H1 (cell line): ENCODE measurements at regions not wholly inside any gene's neighbourhood (a gene's known extent, or its start where the extent isn't known, plus 50 kb on each side); places are given as distances from the start of the nearest gene placed in this dataset.

Source experiments
- CTCF ChIA-PET: fragments of 300-600 bp; sonication (Branson Sonifier 250); formaldehyde crosslinking; loops from one replicate; lab custom pipeline; 2021; ENCODE audit not compliant: partially characterized antibody; lab: Charles Lee
- POLR2A ChIA-PET: fragments of 300-600 bp; sonication (Branson Sonifier 250); formaldehyde crosslinking; loops from one replicate; lab custom pipeline; 2021; ENCODE audit warnings: inconsistent platforms; ENCODE audit not compliant: partially characterized antibody; lab: Charles Lee
- DNase-seq, 2 experiments: peaks; one replicate each; pipeline versions ENCODE4 v3.0.0 to v3.0.0-alpha.2; 2010 to 2022; ENCODE audit warnings: low spot score in 2 of 2, low read depth in 1 of 2, mixed read lengths in 1 of 2
- FAIRE-seq: peaks from 2 replicates; lab custom pipeline; 2011; peaks lifted over from hg19 to GRCh38; lab: Jason Lieb, UNC
- H2AFZ ChIP-seq: 2 replicates; pipeline ENCODE4 v1.8.1; 2012; ENCODE audit warnings: low read length, inconsistent platforms
- H2AK5ac ChIP-seq: 2 replicates; pipeline ENCODE4 v1.6.1; 2013; ENCODE audit warnings: low read depth, low read length
- H2BK120ac ChIP-seq: replicated peaks from 2 replicates; pipeline ENCODE3; 2013; ENCODE audit warnings: low read depth, low read length, inconsistent platforms
- H2BK12ac ChIP-seq: 2 replicates; pipeline ENCODE4 v1.6.1; 2013; ENCODE audit warnings: low read depth, low read length
- H2BK15ac ChIP-seq: 2 replicates; pipeline ENCODE4 v1.6.1; 2013; ENCODE audit warnings: low read length
- H2BK20ac ChIP-seq: 2 replicates; pipeline ENCODE4 v1.6.1; 2013; ENCODE audit warnings: low read length
- H2BK5ac ChIP-seq: 2 replicates; pipeline ENCODE4 v1.6.1; 2013; ENCODE audit warnings: low read depth, low read length
- H3K14ac ChIP-seq: 2 replicates; pipeline ENCODE4 v1.6.1; 2013; ENCODE audit warnings: inconsistent platforms; ENCODE audit not compliant: insufficient read length
- H3K18ac ChIP-seq: 2 replicates; pipeline ENCODE4 v1.6.1; 2013; ENCODE audit warnings: low read length; ENCODE audit errors: extremely low read depth
- H3K23ac ChIP-seq: 2 replicates; pipeline ENCODE4 v1.6.1; 2013; ENCODE audit warnings: inconsistent platforms; ENCODE audit not compliant: insufficient read length
- H3K23me2 ChIP-seq: 2 replicates; pipeline ENCODE4 v1.6.1; 2013; ENCODE audit warnings: low read depth, low read length
- H3K27ac ChIP-seq: 2 replicates; pipeline ENCODE4 v1.6.1; 2011; ENCODE audit warnings: low read depth, low read length, inconsistent platforms
- H3K27me3 ChIP-seq, 4 experiments: replicated peaks in 1 of 4; 1 replicate in 1 of 4; 2 replicates in 3 of 4; pipeline versions ENCODE4 v1.6.1 to v1.8.1; 2011 to 2013; ENCODE audit warnings: low read length in 3 of 4, mild to moderate bottlenecking in 3 of 4, inconsistent platforms in 2 of 4, mixed read lengths in 2 of 4, moderate library complexity in 1 of 4; ENCODE audit not compliant: control insufficient read depth in 3 of 4, insufficient read depth in 3 of 4; ENCODE audit errors: extremely low read depth in 1 of 4
- H3K36me3 ChIP-seq, 4 experiments: 2 replicates each; pipeline versions ENCODE4 v1.6.1 to v1.8.1; 2011 to 2013; ENCODE audit warnings: mild to moderate bottlenecking in 4 of 4, low read length in 3 of 4, moderate library complexity in 2 of 4, control low read depth in 1 of 4, inconsistent platforms in 1 of 4; ENCODE audit not compliant: insufficient read depth in 4 of 4, control insufficient read depth in 2 of 4
- H3K4ac ChIP-seq: replicated peaks from 2 replicates; pipeline ENCODE3; 2013; ENCODE audit warnings: low read length, low read depth, mixed read lengths, inconsistent platforms; ENCODE audit not compliant: insufficient read length
- H3K4me1 ChIP-seq, 4 experiments: replicated peaks in 1 of 4; 1 replicate in 1 of 4; 2 replicates in 3 of 4; pipeline versions ENCODE4 v1.6.1 to v1.8.1; 2011 to 2013; ENCODE audit warnings: low read length in 3 of 4, inconsistent platforms in 2 of 4, mixed read lengths in 1 of 4; ENCODE audit not compliant: insufficient read depth in 4 of 4, control insufficient read depth in 3 of 4
- H3K4me2 ChIP-seq, 2 experiments: 2 replicates each; pipeline versions ENCODE4 v1.6.1 to v1.8.1; 2011 to 2013; ENCODE audit warnings: low read depth in 2 of 2, low read length in 2 of 2, control low read depth in 1 of 2, inconsistent platforms in 1 of 2, mild to moderate bottlenecking in 1 of 2; ENCODE audit not compliant: insufficient read depth in 1 of 2
- H3K4me3 ChIP-seq, 4 experiments: fragments of 200-600, 300-600 bp in 1 of 4; sonication (generic), shearing (Covaris generic), sonication (Bioruptor Twin) in 1 of 4; 2 replicates each; pipeline versions ENCODE4 v1.5.1 to v1.8.1; 2011 to 2016; ENCODE audit warnings: low read length in 4 of 4, low read depth in 3 of 4, control low read depth in 2 of 4, inconsistent platforms in 2 of 4, mild to moderate bottlenecking in 2 of 4, mixed read lengths in 1 of 4, moderate library complexity in 1 of 4; ENCODE audit not compliant: insufficient read depth in 2 of 4; ENCODE audit errors: extremely low read depth in 1 of 4
- H3K56ac ChIP-seq: replicated peaks from 2 replicates; pipeline ENCODE3; 2013; ENCODE audit warnings: low read depth, mild to moderate bottlenecking, mixed read lengths, low read length, inconsistent platforms; ENCODE audit not compliant: insufficient read length
- H3K79me1 ChIP-seq: 2 replicates; pipeline ENCODE4 v1.6.1; 2013; ENCODE audit warnings: low read depth, low read length, control low read depth
- H3K79me2 ChIP-seq, 2 experiments: 2 replicates each; pipeline versions ENCODE4 v1.6.1 to v1.8.1; 2012 to 2013; ENCODE audit warnings: low read length in 2 of 2, mild to moderate bottlenecking in 2 of 2, inconsistent platforms in 1 of 2; ENCODE audit not compliant: insufficient read depth in 2 of 2, control insufficient read depth in 1 of 2
- H3K9ac ChIP-seq, 4 experiments: replicated peaks in 1 of 4; 1 replicate in 1 of 4; 2 replicates in 3 of 4; pipeline versions ENCODE4 v1.6.1 to v1.8.1; 2011 to 2013; ENCODE audit warnings: low read depth in 3 of 4, low read length in 3 of 4, control low read depth in 2 of 4, mild to moderate bottlenecking in 2 of 4, moderate library complexity in 2 of 4, inconsistent platforms in 1 of 4; ENCODE audit errors: extremely low read depth in 1 of 4
- H3K9me3 ChIP-seq, 2 experiments: 2 replicates each; pipeline versions ENCODE4 v1.6.1 to v1.8.1; 2012 to 2013; ENCODE audit warnings: mild to moderate bottlenecking in 2 of 2, moderate library complexity in 2 of 2, control low read depth in 1 of 2, inconsistent platforms in 1 of 2, low read depth in 1 of 2, low read length in 1 of 2, mixed read lengths in 1 of 2; ENCODE audit not compliant: insufficient read depth in 2 of 2
- H4K20me1 ChIP-seq, 2 experiments: replicated peaks in 1 of 2; 2 replicates each; pipeline versions ENCODE3 to v1.8.1; 2011 to 2013; ENCODE audit warnings: inconsistent platforms in 2 of 2, low read length in 2 of 2, mild to moderate bottlenecking in 1 of 2; ENCODE audit not compliant: insufficient read depth in 2 of 2, control insufficient read depth in 1 of 2
- H4K5ac ChIP-seq: 2 replicates; pipeline ENCODE4 v1.6.1; 2013; ENCODE audit warnings: low read length, low read depth, mixed read lengths, inconsistent platforms; ENCODE audit not compliant: insufficient read length
- H4K8ac ChIP-seq: 2 replicates; pipeline ENCODE4 v1.8.0; 2013; ENCODE audit warnings: mild to moderate bottlenecking, moderate library complexity, low read length, inconsistent platforms; ENCODE audit not compliant: insufficient read depth; ENCODE audit errors: extremely low read depth
- H4K91ac ChIP-seq: replicated peaks from 2 replicates; pipeline ENCODE3; 2013; ENCODE audit warnings: low read length, mixed read lengths, inconsistent platforms; ENCODE audit not compliant: insufficient read length
- CBX8 ChIP-seq: fragments of 300-800, 300-1000 bp; sonication (generic); IDR thresholded peaks from 2 replicates; pipeline ENCODE4 v1.7.1; 2016; ENCODE audit warnings: low read depth, low read length, borderline replicate concordance
- CTBP2 ChIP-seq: IDR thresholded peaks from 2 replicates; pipeline ENCODE4 v1.7.0; 2011; ENCODE audit warnings: borderline replicate concordance, mild to moderate bottlenecking, moderate library complexity, mixed read lengths, low read length; ENCODE audit not compliant: insufficient read depth, insufficient read length
- EP300 ChIP-seq, 2 experiments: IDR thresholded peaks; 1 replicate in 1 of 2; 2 replicates in 1 of 2; pipeline ENCODE4 v1.6.1; 2011 to 2012; ENCODE audit warnings: low read depth in 2 of 2, low read length in 2 of 2, mild to moderate bottlenecking in 2 of 2, borderline replicate concordance in 1 of 2, inconsistent platforms in 1 of 2, moderate library complexity in 1 of 2
- EZH2 ChIP-seq: fragments of 200-600 bp; sonication (generic); IDR thresholded peaks from 2 replicates; pipeline ENCODE4 v1.7.1; 2012; ENCODE audit warnings: low read depth, mild to moderate bottlenecking, moderate library complexity, low read length, inconsistent platforms; ENCODE audit not compliant: severe bottlenecking
- KDM4A ChIP-seq: IDR thresholded peaks from one replicate; pipeline ENCODE4 v1.7.1; 2012; ENCODE audit warnings: low read depth, mild to moderate bottlenecking, moderate library complexity, low read length, inconsistent platforms; ENCODE audit not compliant: severe bottlenecking
- POLR2A ChIP-seq, 2 experiments: IDR thresholded peaks; 1 replicate in 1 of 2; 2 replicates in 1 of 2; pipeline ENCODE4 v1.6.1; 2011; ENCODE audit warnings: low read depth in 2 of 2, low read length in 2 of 2, mild to moderate bottlenecking in 2 of 2; ENCODE audit errors: control extremely low read depth in 1 of 2
- POLR2AphosphoS5 ChIP-seq: IDR thresholded peaks from 2 replicates; pipeline ENCODE4 v1.6.1; 2011; ENCODE audit warnings: low read depth, low read length
- POU5F1 ChIP-seq: IDR thresholded peaks from 2 replicates; pipeline ENCODE4 v1.6.1; 2011; ENCODE audit warnings: low read depth, mild to moderate bottlenecking, low read length, moderate library complexity
- SAP30 ChIP-seq: fragments of 300-600 bp; sonication (generic); IDR thresholded peaks from 2 replicates; pipeline ENCODE4 v1.7.1; 2012; ENCODE audit warnings: low read length, moderate library complexity, mild to moderate bottlenecking, inconsistent platforms; ENCODE audit not compliant: insufficient read depth, insufficient replicate concordance
- SIN3A ChIP-seq, 2 experiments: IDR thresholded peaks in 1 of 2; conservative IDR thresholded peaks in 1 of 2; 2 replicates each; pipeline ENCODE4 v1.6.1; 2011 to 2012; ENCODE audit warnings: low read length in 2 of 2, improper control_type of control experiment in 1 of 2, low read depth in 1 of 2, mild to moderate bottlenecking in 1 of 2
- SP4 ChIP-seq: IDR thresholded peaks from 2 replicates; pipeline ENCODE4 v1.6.1; 2012; ENCODE audit warnings: low read length, inconsistent platforms
- TEAD4 ChIP-seq: IDR thresholded peaks from 2 replicates; pipeline ENCODE4 v1.6.1; 2012; ENCODE audit warnings: low read depth, low read length, inconsistent platforms, mixed read lengths
- WGBS, 2 experiments: shearing (Covaris generic) in 1 of 2; methylation state at CpG; one replicate each; pipeline versions ENCODE4 v1.1.6 to v1.1.7; 2013 to 2015; ENCODE audit warnings: low lambda C conversion rate in 2 of 2, mixed read lengths in 2 of 2, inconsistent platforms in 1 of 2, low coverage in 1 of 2, missing lambda C conversion rate in 1 of 2; ENCODE audit not compliant: insufficient replicate concordance in 2 of 2, insufficient coverage in 1 of 2, insufficient read length in 1 of 2; ENCODE audit errors: extremely low coverage in 1 of 2, missing lambda C conversion rate in 1 of 2; 5-methylcytosine and 5-hydroxymethylcytosine counted together
- TF ChIP-seq, protein P1 (sequence below): IDR thresholded peaks from 2 replicates; pipeline ENCODE4 v1.6.1; 2012; ENCODE audit warnings: low read length, inconsistent platforms

DNA sequence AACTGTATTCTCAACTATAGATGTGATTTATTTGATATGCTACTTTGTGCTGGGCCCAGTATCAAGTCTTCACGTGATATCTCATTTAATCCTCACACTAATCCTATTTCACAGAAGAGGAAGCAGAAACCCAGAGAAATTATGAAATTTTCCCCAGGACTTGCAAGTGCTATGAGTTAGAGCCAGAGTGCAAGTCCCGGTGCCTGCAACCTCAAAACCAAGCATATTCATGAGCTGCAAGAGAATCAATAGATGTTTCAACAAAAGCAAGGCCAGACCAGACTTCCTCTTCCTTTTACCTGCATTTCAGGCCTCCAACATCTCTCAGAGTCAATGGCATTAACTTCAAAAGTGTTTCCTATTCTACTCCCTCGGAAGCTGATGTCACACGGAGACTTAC lies 92.2 kb upstream of the GATB start:
- no peak for FAIRE-seq
- Histone ChIP-seq H2AK5ac (no peak overlapping the region), H3K79me2 (no peaks in the 10 kb centered on the region), H3K4me3 (no peak overlapping the region), H3K18ac (no peak overlapping the region), H3K23me2 (no peaks in the 10 kb centered on the region), H4K5ac (no peak overlapping the region), H4K20me1 (no peaks in the 10 kb centered on the region), H3K14ac (no peak overlapping the region), H3K56ac (no peak overlapping the region), H4K91ac (no peak overlapping the region), H3K27me3 (no peaks in the 10 kb centered on the region), H2BK120ac (no peak overlapping the region), H3K4ac (no peak overlapping the region), H3K9ac (no peak overlapping the region), H3K79me1 (no peaks in the 10 kb centered on the region), H3K9me3 (no peaks in the 10 kb centered on the region), H2BK20ac (no peak overlapping the region), H3K23ac (no peak overlapping the region), H2BK5ac (no peak overlapping the region), H3K36me3 (no peaks in the 10 kb centered on the region), H3K27ac (no peak overlapping the region), H2BK15ac (no peak overlapping the region), H3K4me1 (no peaks in the 10 kb centered on the region), H3K4me2 (no peak overlapping the region), H4K8ac (no peak overlapping the region), H2BK12ac (no peak overlapping the region), H2AFZ (no peak overlapping the region)
- no peak for DNase-seq
- POLR2A ChIA-PET, result no interaction called here
- 81% methylated on average over 4 of the region's 4 CpGs; no CpG with 5 or more reads in 1 of the 2 experiments for WGBS, 2 experiments
- CTCF ChIA-PET, result interaction anchor here (1.4 kb wide), 1 partner anchor 51 kb away, joined by 4 read pairs; no protein-coding TSS in a partner anchor
- TF ChIP-seq EZH2 (no peak), POU5F1 (no peak), SAP30 (no peak), KDM4A (no peak), SP4 (no peak), POLR2AphosphoS5 (no peak), EP300 (IDR thresholded peaks at IDR 0.05; ENCODE audit: borderline replicate concordance in 1 of 2, low read depth in 2 of 2, low read length in 2 of 2) (no peak), CBX8 (no peak), TEAD4 (no peak), CTBP2 (no peak), POLR2A (IDR thresholded peaks at IDR 0.05; ENCODE audit: control extremely low read depth in 1 of 2, low read depth in 2 of 2, low read length in 2 of 2) (no peak), SIN3A (conservative IDR thresholded peaks at IDR 0.05 in 1 of 2, IDR thresholded peaks at IDR 0.05 in 1 of 2; ENCODE audit: low read depth in 1 of 2, low read length in 2 of 2) (no peak)
- TF ChIP-seq, protein P1, sequence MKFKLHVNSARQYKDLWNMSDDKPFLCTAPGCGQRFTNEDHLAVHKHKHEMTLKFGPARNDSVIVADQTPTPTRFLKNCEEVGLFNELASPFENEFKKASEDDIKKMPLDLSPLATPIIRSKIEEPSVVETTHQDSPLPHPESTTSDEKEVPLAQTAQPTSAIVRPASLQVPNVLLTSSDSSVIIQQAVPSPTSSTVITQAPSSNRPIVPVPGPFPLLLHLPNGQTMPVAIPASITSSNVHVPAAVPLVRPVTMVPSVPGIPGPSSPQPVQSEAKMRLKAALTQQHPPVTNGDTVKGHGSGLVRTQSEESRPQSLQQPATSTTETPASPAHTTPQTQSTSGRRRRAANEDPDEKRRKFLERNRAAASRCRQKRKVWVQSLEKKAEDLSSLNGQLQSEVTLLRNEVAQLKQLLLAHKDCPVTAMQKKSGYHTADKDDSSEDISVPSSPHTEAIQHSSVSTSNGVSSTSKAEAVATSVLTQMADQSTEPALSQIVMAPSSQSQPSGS, result no peak
